Non-pigmented ciliary epithelial cell (primary cell): ENCODE measurements at regions not wholly inside any gene's neighbourhood (a gene's known extent, or its start where the extent isn't known, plus 50 kb on each side); places are given as distances from the start of the nearest gene placed in this dataset.

ENCODE experiments used
- DNase-seq: peaks from one replicate; pipeline ENCODE4 v3.0.0-alpha.2; 2010; ENCODE audit warnings: low read depth

DNA sequence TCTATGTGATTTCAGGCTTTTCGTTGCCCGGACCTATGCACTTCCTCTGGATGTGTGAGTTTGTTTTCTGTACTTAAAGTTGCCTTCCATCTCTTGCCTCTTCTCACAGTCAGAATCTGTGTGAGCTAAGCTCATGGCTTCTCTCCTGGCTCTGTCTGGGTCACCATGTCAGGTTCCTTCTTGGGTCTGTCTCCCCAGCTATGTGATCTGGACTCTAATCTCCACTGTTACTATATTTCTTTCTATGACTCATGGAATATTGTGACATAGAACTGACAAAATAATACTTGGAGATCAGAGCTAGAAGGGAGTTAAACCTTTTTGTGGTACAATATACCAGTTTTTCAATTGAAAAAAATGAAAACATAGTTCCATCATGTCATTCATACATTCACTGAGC lies 172.7 kb upstream of the FGGY start:
- DNase-seq: no peak

DNA sequence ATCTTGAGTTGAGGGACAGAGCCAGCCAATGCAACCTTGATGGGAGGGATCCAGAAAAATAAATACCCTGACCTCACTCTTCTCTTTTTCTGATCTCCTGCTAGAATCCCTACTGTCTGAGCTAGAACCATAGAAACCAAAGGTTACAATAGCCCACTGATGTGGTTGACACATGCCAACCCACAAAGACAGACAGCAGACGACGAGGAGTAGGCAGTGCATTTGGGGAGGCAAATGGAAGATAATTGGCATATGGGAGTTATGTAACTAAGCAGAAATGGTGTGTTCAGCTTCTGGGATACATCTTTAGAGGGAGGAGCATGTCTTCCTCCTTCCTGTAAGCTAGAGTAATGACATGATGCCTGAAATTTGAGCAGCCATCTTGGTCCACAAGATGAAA lies 171.7 kb upstream of the FGGY start:
- DNase-seq: no peak

DNA sequence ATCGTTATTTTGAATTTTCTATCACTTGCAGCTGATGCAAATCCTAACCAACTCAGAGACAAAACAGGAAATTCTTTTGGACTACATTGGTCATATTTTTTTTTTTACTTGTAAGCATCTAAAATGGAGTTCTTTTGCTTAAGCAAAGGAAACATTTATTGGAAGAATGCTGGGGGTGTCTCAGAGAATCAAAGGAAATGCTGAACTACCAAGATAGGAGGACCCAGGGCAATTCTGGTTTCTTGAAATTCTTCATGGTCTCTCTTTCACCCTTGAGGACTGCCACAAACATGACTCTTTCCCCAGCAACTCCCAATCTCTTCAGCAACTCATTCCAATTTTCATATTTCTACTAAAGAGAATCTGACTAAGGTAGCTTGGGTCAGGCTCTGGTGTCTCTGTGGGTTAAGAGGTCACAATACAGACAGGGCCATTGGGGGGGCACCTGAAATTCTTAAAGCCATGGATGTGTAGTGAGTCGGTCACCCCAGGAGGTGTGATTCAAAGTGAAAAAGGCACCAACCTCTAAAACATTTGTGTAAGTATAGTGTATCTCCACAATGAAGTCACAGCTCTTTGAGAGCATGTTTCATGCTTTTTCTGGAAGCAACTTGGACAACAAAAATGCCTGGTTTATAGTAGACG lies 171.1 kb upstream of the FGGY start:
- DNase-seq: no peak

DNA sequence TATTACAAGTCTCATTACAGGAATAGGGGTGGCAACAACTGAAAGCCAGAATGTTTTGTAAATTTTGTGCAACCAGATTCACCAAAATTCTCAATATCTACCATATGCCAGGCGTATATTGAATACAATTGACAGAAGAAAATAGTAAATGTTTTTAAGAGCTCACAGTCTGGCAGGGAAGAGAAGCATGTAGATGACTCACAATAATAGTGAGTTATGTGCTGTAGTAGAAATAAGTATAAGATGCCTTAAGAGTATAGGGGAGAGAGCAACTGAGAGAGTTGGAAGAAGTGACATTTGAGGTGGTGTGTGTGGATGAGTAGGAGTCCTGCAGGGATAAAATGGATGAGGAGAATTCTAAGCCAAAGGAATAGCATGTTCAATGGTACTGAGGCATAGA lies 170.5 kb upstream of the FGGY start:
- DNase-seq: no peak

DNA sequence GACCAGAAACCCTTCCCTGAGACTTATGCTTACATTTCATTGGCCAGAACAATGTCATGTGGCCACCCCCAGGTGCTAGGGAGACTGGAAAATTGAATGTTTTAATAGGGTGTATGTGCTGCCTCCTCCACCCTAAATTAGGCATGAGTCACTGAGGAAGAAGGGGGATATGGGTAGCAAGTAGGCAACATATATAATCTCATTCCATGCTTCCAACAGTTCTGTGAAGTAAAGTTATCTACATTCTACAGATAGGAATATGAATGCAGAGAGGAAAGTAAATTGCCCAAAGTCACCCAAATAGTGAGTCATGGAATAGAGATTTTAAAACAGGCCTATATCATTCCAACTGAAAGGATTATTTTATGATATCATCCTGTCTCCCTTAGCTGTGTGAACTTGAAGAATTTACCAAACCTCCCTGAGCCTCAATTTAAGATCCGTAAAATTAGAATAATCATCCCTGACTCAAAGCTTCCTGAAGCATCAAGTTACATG lies 168.6 kb upstream of the FGGY start:
- DNase-seq: no peak

DNA sequence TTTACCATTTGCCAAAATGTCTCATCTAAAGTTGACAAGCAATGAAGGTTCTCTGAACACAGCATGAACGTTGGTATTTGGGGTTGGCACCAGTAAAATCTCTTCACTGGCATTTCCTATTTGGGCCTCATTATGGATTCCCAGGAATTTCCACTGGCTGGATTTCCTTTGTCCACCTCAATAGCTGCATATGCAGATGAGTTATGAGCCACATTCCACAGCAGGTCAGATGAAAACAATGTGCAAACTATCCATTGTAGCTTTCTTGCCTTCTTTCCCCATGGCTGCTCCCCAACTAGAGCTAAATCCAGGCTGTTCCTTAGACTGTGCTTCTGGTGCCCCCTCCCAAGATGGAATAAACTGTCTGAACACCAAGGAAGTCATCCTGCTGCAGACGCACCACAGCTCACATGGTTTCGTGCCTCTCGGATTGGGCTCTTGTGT lies 168.1 kb upstream of the FGGY start:
- no peak for DNase-seq

DNA sequence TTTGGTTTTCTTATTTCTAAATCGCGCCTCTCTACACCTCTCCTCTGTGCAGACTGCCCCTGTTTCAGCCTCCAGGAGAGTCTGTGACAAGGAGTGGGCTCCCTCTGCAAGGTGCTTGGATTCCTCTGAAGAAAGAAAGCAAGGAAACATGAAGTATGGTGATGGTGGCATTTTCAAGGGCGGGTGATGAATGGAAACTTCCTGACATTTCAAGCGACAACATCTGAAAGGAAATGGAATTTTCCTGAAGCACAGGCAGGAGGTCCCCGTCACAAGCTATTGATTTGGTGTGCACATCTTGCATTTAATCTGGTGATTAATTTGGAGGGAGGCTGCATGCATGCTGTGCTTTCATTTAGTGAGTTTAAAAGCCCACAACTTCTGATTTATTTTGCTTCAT lies 164.6 kb upstream of the FGGY start:
- no peak for DNase-seq

DNA sequence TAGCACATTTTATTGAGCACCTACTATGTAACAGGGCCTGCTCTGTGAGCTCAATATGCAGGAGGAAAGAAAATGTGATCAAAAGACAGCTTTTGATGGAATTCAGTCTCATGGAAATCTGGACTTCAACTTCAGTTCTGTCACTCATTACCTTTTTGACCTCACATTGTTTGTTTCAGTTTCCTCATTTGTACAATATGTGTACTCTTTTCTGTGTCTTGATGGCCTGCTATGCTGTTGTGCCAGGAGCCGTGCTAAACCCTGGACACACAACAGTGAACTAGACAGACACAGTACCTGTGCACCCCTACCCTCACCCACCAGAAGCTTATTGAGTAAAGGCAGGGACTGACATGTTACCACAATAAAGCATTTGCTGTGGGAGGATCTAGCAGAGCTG lies 162.9 kb upstream of the FGGY start:
- DNase-seq: no peak

DNA sequence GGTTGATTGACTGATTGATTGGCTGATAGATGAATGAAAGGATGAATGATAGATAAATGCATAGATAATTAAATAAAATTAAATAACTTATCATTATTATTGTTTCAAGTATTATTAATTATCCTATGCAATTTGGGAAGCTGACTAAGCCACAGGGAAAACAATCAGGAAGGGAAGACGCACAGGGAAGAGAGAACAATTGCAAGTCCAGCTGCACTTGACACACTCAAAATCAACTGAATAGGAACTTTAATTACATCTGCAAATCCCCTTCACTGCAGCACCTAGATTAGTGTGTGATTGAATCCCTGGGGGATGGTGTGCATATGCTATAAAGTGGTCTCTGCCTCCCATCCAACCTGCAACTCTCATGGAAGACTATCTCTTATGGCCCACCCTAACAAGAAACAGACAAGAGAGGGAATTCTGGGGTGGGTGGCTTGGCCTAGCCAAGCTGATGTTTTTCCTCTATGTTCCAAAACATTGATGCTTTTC lies 161.1 kb upstream of the FGGY start:
- no peak for DNase-seq

DNA sequence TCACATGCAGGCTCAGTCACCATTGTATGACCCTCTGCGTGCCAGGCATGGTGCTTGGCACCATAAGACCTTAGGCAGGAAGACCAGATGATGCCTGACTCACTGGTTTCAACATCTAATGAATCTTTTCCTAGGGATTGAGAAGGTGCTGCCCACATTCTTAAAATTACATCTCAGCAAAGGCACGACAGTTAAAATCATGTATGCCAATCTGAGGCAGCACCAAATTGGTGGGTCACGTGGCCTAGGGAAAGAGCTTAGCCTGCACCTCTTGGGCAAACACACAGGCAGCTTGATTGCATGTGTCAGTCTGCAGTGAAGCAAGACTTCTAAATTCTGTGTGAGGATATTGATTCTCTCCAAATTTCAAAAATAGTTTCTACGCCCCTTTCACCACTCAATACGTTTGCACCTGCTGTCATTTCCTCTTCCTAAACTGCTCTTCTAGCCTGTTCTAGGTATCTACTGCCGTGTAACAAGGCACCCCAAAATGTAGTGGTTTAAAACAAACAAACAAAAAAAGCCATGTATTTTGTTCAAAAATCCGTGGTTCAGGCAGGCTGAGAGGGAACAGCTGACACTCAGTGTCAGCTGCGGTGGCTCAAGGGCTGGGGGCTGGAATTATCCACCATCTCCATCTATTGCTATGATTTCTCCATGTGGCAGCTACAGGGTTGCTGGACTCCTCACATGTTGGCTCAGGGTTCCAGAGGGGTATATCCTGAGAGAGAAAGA lies 160.2 kb upstream of the FGGY start:
- no peak for DNase-seq

DNA sequence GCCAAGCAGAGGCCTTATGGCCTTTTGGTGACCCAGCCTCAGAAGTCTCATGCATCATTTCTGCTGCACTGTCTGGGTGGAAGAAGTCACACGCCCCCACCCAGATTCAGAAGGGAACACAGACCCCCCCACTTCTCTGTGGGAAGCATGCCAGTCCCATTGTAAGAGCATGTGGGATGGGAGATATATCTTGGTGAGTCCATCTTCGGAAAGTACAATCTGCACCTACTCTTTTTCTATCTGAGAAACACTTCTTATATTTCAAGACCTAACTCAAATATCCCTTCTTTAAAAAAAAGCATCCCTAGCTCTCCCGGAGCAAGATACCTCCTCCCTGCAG lies 159.6 kb upstream of the FGGY start:
- DNase-seq: no peak

DNA sequence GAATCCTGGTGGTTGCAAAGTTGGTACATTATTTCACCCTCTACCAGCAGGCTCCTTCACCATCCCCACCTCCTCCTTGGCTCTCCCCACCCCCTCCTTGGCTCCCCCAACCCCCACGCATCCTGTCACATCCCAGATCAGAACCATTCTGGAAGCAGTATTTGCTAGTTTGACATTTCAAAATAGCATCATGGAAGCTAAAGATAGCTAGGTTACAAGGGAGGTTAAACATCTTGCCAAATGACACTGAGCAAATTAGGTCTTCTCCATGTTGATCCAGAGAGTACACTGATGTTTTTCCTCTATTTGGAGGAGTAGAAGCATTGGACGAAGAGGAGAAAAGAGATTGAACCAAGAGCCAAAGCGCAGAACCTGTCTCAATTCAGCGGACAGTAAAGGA lies 158.9 kb upstream of the FGGY start:
- DNase-seq: no peak

DNA sequence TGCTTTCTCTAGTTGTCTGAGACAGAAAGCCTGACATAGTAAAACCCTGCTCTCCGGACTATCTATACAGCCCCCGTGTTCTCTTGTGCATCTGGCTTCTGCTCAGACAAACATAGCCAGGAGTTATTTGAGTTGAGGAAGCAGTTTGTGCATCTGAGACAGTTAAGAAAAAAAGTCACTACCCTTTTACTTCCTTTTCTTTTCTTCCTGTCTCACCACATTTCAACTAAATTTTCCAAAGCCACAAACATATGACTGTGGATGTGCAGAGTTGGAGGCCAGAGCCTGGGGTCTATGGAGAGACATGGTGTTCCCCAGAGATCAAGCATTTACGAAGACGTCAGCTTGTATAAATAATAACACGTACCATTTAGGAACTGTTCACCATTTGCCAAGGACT lies 158.5 kb upstream of the FGGY start:
- no peak for DNase-seq

DNA sequence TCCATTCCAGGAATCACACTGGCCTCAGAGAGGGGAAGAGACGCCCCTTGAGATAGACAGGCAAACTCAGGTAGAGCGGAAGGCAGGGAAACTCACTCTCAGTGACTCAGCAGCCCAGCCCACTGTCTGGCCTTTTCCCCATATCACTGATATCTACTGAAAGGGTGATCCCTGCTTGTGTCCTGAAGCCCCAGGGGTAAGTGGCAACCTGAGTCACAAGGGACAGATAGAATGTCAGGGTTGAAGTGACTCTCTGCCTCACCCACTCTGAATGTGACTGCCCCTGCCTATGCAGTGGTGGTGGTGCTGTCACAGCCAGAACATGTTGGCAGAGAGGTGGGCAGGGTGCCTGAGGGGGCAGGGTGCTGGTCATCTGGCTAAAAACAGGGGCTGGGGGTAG lies 157.5 kb upstream of the FGGY start:
- no peak for DNase-seq

DNA sequence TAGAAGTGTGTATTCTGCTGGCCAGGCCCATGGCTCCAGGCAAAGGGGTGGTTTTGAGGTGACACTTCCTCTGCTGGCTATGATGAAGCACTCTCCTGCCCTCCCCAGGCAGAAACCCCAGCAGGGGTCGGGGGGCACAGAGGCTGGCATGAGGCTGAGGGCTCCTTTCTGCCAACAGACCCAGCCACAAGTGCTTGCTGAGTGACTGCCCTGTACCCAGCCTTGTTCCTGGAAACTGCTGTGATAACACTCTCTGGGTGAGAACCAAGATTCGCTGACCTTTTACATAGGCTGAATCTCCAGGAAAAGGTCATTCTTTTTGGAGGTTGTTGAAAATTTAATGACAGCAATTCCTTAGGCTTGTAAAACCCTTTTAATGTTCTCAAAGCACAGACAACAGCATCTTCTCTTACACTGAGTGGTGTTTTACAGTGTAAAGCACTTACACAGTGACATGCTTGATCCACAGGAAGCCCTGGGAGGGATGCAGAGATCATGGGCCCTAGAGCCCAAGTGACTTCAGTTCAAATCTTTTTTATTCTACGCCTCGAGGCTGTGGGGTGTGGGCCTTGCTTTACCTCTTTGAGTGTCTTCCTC lies 155.5 kb upstream of the FGGY start:
- DNase-seq: no peak

DNA sequence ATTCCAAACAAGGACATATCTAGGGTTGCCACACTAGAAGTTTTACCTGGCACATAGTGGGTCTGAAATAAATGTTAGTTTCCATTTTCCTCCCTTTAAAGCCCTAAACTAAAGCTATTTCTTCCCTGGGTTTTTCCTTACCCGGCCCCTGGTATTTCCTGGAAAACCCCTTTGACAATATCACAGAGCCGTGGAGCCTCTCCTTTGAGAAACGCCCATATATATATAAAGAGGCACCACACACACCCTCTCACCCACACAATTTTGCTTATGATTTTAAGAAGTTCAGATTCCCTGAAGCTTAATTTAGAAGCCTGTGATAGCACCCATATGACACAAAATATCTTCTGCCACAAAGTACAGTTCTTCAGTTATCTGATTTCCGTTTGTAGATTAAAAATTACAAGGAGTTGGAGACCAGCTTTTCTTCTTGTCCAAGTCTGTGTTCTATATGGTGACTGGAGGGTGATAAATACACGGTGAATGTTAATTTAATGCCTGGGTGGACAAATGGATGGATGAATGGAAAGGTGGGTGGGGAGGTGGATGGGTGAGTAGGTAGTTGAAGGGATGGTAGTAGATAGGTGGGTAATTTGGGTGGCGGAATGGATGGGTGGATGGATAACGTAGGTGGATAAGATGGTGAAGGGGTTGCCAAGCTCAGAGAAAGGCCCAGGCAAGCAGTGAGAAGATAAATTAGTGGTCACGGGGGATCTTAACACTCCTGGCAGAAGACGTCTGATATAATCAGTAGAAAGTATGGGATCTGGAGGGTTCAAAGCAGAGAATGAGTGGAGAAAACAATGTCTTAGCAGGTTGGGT lies 154.4 kb upstream of the FGGY start:
- DNase-seq: no peak

DNA sequence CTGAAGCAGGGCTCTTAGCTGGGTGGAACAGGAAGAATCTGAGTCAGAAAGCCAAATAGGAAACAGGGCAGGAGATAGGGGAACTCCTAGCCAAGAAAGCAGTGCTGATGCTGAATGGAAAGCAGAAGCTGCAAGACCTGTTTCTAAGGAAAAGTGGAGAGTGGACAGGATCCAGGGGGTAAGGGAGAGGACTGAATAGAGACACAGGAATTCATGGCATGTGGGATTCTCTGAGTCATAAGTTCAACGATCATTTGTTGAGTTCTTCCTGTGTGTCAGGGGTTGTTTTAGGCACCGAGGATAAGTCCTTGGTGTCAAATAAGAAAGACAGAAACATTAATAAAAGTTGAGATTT lies 153.8 kb upstream of the FGGY start:
- peak; percentile 79 for DNase-seq

DNA sequence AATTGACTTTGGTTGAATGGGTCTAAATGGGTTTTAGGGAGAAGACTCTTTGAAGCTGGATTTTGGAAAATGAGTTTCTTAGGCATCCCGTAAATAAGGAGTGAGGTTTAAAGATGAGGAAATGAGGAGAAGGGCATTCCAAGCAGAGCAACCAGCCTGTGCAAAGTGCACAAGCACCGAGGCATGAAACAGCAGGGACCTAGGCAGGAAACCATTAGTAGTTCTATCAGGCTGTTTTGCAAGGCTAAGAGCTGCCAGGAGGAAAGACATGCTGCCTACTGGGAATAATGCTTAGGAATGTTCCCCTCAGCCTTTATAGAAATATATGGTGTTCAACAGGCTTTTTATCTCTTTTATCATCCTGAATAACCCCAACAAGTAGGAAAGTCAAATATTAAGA lies 153.1 kb upstream of the FGGY start:
- no peak for DNase-seq

DNA sequence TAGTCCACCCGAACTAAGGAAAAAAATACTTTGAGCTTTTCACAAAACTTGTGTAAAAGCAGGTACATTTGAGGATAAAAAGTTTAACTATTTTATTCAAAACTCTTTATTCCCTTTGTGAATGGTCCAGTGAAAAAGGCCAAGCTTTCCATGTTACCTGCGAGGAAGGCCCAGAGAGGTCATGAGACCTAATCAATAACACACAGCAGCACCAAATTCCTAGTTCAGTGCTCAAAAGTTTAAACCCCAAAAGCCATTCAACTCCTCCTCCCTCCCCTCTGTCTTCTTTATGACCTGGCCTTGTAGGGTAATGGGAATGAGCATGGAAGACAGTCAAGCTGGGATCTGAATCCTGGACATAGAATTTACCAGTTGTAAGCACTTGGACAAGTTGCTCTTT lies 151.9 kb upstream of the FGGY start:
- DNase-seq: no peak

DNA sequence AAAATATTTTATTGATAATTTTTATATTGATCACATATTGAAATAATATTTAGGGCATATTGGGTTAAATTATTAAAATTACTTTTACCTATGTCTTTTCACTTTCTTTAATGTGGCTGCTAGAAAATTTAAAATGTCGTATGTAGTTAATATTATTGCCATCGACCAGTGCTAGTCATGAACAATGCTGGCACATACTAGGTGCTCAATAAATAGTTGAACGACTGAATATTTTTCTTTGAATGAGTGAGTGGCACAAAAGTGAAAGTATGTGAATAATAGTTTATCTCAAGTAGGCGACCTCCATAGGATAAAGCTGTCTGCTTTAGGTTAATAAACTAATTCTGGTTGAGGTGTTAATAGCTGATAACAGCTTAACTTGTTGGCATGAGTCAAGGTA lies 150.8 kb upstream of the FGGY start:
- DNase-seq: no peak

DNA sequence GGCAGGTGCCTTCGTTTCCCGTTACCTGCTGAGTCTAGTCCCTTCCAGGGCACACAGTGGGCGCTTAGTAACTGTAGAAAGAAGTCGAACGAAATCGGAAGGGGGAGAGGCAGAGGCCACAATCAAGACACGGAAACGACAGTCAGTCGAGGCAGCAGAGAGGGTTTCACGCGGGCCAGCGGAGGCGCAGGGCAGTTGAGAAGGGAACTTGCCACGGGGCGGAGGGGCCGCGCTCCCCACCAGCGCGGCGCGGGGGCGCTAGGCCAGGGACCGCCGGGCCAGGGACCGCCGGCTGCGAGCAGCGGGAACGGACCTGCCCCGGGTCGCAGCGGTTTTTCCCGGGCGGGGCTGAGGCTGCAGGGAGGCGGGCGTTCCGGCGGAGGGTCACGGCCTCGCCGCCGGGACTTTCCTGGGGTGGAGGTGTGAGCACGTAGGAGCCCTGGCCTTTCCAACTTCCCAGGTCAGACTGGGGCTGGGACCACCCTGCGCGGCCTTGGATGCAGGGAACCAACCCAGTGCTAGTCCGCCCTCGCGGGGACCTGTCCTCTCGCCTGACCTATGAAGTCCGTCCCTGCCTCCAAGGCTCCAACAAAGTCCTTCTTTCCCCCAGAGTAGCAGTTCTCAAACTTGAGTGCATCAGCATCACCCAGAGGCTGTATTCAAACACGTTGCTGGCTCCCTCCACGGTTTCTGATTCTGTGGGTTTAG lies 150.1 kb upstream of the FGGY start:
- DNase-seq: no peak

DNA sequence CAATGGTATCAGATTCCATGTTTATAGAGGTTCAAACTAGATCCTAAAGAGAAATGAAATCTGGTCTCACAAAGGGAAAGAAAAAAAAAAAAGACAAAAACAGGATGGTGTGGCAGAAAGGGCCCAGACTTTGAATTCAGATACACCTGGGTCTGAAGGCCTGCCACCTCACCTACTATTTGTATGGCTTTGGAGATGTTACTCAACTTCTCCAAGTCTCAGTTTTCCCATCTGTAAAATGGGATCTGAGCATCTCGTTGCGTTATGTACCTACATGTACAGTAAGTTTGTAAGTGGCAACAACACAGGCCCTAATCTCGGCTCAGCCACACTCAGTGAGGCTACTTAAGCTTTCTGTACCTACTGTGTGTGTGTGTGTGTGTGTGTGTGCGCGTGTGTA lies 147.5 kb upstream of the FGGY start:
- no peak for DNase-seq
